ENCODE measurements at regions not wholly inside any gene's neighbourhood (a gene's known extent, or its start where the extent isn't known, plus 50 kb on each side); places are given as distances from the start of the nearest gene placed in this dataset.
A peak's percentile ranks its signal among the peaks of the same experiment; 100 is the strongest.

- no peak overlapping the region for H3K4me3 ChIP-seq (ENCODE audit: low read depth, low read length)
- DNase-seq (ENCODE audit: low read depth) = peak; percentile 22
- no peak for TF ChIP-seq CTCF (IDR thresholded peaks at IDR 0.05; ENCODE audit: insufficient read depth, low read depth, low read length)
Observed at GRCh38 chr1:40929155-40929554, 50.3 kb upstream of the CTPS1 start.
